RWPE1 (cell line): ENCODE measurements at regions not wholly inside any gene's neighbourhood (a gene's known extent, or its start where the extent isn't known, plus 50 kb on each side); places are given as distances from the start of the nearest gene placed in this dataset.
"Not testable (repeated sequence)": the region's sequence is repeated elsewhere in the genome, so short reads cannot be mapped to it uniquely, and the experiment has no call there.

Source experiments
- CTCF ChIA-PET: fragments of 350-600 bp; sonication (Branson Sonifier 250); formaldehyde crosslinking; extraction: SDS; loops from one replicate; lab custom pipeline; 2021; lab: Yijun Ruan, JAX
- POLR2A ChIA-PET: fragments of 400-600 bp; formaldehyde crosslinking; extraction: SDS; loops from one replicate; lab custom pipeline; 2020; ENCODE audit warnings: antibody characterized with exemption; ENCODE audit not compliant: low non-redundant PET; lab: Yijun Ruan, JAX
- DNase-seq: peaks from one replicate; pipeline ENCODE4 v3.0.0; 2012; ENCODE audit warnings: low spot score
- H3K27ac ChIP-seq: fragments of 450-650 bp; 2 replicates; pipeline ENCODE4 v1.5.1; 2017

DNA sequence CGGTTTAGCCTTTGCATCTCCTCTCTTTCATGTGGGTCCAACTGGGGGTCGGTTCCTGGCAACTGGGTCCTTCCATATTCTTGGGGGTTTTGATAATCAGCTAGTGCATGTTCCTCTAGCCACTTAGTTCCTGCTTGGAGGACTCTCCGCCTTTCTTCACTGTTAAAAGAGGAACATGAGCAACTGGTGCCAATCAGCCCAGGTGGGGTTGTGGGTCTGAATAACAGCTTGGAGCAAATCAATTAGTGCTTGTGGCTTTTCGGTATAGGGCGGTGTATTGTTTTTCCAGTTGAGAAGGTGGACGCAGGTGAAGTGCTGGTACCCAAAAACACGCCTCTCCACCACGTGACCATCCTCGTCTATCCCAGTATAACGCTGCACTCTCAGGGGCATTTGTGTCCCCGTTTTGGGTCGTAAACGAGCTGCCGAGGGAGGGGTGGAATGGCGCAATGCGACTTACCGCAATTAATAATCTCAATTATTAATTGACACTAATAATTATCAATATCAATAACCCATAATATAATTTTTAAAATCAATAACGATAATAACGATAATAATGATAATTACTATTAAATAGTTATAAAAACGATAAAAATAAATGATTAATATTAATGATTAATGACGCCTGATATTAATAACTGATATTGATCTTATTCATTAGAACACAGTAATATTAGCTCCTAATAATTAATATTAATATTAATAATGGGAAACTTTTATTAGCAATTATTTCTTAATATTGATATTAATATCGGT, 51.9 kb upstream of the ALG1L2 start:
- CTCF ChIA-PET: interaction anchor here (0.6 kb wide), 1 partner anchor 97 kb away, joined by 3 read pairs; no protein-coding TSS in a partner anchor
- H3K27ac ChIP-seq, POLR2A ChIA-PET, DNase-seq: not testable (repeated sequence)
